SIG-M5 treated with dmso at 0.1 percent for 504 hours (cell line): ENCODE measurements at regions not wholly inside any gene's neighbourhood (a gene's known extent, or its start where the extent isn't known, plus 50 kb on each side); places are given as distances from the start of the nearest gene placed in this dataset.
A peak's percentile ranks its signal among the peaks of the same experiment; 100 is the strongest.
"Not testable (repeated sequence)": the region's sequence is repeated elsewhere in the genome, so short reads cannot be mapped to it uniquely, and the experiment has no call there.

Experiments used
- DNase-seq: peaks from one replicate; lab custom pipeline; 2025; ENCODE audit not compliant: unreplicated experiment; lab: John Stamatoyannopoulos, UW

DNA sequence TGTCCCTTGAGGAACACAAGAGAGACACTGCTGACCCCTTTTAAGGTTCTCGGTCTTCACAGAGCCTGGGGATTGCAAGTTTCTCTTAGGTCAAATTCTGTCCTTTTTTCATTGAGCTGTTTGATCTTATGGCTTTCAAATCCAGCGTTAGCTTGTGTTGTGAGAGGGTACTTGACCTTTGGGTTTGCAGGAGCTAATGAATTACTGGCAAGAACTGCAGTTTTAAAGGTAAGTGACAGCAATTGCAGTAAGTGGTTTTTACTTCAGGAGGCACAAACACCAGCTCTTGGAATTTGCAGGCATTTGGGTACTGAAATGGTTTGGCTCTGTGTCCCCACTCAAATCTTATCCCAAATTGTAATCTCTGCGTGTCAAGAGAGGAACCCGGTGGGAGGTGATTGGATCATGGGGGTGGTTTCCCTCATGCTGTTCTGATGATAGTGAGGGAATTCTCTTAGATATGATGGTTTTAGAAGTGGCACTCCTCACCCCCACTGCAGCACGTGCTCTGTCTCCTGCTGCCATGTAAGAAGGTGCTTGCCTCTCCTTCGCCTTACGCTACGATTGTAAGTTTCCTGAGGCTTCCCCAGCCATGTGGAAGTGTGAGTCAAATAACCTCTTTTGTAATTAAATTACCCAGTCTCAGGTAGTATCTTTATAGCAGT, 134.5 kb upstream of the LYPLAL1 start:
- no peak for DNase-seq

DNA sequence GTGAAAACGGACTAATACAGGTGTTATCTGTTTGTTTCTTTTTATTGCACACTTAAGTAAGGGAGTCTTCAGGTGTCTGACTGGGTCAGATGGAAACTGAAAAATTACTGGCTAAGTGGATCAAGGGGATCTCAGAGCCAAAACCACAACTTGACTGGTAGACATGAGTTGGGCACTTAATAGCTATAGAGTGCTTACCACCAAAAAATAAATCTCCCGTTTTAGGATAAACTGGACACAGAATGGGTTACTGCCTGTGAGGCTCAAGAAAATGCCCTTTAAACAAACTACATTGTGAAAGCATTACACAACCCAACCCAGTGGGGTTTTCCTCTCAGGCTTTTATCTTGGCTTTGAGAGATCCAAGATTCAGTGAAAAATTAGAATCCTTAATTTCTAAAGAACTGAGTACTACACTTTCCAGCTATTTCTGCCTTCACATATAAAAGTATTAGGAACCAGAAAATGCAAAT, 134.0 kb upstream of the LYPLAL1 start:
- DNase-seq: no peak

DNA sequence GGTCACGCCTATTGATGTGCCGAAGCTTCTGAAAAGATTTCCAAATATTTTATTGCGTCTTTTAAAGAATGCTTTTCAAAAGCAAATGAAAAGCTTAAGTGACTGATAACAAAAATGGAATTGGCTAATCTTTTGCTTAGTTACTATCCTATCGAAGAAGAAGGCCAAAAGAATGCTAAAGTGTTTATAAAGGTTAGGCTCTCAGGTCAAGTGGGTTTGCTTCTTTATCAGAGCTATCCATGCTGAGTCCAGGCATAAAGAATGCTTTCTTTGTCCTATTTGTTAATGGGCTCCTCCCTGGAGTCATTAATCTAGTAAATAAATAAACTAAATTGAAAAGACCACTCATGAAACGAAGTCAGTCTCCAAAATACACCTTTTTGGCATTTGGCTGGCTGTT, 133.4 kb upstream of the LYPLAL1 start:
- DNase-seq: no peak

DNA sequence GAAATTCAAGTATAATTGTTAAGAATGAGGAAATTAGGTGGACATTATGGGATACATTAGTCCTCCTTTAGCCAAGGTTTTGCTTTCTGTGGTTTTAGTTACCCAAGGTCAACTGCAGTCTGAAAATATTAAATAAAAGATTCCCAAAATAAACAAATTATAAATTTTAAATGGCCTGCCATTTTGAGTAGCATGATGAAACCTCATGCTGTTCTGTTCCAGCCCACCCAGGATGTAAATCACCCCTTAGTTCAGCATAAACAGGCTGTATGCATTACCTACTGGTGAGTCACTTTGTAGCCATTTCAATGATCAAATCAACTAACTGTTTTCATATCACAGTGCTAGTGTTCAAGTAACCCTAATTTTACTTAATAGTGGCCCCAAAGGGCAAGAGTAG, 132.5 kb upstream of the LYPLAL1 start:
- DNase-seq: no peak

DNA sequence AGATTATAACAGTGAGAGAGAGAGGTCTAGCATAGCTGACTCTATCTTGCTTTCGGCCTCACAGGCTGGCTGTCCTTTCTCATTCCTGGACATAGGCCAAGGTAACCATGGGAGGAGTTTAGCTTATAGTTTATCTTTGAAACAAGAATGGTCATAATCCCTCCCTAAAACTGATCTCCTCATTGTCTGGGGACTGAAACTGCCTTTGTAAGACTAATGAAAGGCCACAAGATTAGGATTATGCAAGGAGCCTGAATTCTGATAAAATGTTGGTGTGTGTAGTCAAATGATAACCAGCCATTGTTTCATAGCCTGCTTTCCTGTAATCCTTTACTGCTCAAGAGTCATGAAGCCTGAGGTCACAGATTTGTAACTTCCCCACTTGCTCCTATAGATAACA, 131.9 kb upstream of the LYPLAL1 start:
- no peak for DNase-seq

DNA sequence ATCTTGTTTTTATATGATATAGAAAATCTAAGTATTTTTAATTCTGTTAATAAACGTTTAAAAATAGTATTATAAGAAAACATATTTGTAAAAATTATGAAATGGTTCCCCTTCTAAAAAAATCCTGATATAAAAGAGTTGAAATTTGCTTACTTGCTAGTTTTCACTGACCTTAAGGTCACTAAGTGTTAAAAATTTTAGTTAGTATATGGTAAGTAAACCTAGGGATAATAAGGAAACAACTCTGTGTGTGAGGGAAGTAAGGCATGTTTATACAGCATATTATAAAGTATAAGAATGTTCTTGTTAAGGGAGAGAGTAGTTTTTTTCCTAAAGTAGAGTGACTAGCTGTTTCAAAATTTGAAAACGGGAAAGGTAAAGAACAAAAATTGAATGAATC, 130.9 kb upstream of the LYPLAL1 start:
- no peak for DNase-seq

DNA sequence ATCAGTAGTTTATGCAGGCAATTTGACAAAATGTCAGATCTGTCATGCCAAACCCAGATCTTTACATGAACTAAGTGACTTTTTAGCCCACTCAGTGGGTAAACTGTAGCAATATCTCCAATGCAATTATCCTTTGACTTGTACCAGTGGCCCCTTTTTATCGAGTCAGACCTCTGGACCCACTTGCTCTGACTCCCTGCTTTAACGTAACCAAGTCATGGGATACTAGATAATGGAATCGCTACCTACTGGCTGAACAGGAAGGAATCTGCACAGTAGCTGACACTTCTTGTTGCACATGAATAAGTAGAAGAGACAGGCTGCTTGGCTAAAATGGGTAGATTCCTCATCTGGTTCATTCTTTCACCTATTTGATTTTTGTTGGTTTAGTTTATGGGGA, 128.4 kb upstream of the LYPLAL1 start:
- no peak for DNase-seq

DNA sequence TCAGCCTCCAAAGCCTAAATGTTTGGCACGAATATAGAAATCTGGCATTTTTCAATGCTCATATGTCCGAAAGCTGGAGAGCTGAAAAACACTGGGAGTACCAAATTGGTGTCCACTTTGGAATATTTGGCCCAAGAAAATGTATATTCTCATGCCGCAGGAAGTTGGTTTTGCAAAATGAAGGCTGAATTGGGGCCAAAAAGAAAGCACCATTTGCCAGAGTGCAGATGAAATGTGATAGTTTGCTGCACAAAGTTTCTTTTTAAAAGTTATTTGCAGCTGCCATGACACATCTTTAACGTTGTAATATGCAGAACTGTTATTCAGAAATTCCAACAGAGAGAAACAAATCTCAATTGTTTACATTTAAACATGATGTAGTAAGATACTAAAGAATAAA, 124.2 kb upstream of the LYPLAL1 start:
- DNase-seq: no peak

DNA sequence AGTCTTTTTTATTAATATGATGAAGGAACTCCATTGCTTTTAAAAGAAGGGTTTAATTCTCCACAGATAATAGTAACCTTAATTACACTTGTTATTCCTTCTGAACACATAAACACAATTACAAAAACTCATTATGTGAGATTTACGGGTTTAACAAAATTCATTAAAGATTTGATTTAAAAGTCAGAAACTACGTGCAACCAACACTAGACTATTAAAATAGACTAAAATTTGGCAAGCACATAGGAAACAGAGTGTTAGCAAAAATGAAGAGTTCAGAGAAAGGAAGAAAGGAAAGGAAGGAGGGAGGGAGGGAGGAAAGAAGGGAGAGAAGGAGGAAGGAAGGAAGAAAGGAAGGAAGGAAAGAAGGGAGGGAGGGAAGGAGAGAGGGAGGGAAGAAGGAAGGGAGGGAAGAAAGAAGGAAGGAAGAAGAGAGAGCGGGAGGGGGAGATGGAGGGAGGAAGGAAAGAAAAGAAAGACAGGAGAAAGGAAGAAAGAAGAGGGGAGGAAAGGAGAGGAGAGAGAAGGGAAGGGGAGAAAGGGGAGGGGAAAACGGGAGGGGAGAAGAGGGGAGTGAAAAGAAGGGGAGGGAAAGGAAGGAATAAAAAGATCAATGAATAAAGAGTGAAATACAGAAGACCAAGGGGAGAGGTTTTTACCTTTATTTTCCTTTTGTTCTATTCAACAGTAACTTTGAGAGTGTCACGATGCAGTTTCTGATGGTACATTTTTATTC, 123.4 kb upstream of the LYPLAL1 start:
- no peak for DNase-seq

DNA sequence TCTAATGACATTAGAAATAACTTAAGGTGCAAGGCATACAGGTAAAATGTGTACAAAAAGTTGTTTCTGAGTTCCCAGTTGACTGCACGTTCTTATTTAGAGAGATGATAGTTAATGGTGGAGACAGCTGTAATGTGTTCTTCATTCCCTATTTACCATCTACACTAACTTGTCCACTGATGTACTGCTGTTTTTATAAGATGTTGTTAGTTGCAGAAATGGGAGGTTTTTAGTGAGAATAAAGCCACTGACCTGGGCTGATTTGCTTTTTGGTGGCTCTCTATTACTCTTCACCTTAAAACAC, 122.9 kb upstream of the LYPLAL1 start:
- no peak for DNase-seq

DNA sequence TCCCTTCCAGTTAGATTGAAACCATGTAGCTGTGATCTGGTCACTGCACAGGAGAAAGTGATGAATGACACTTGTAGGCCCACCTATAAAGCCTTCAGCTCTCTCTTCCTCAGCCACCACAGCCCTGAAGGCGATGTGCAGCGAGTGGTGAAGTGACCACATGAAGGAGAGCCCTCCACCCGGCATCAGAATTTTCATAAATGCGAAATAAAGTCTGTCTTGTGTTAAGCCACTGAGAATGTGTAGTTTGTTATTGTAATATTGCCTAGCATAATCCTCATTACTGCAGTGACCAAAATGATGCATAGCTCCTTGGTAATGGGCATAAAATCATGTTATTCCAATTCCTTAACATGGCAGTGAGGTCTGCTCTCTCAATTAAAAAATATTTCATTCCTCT, 122.1 kb upstream of the LYPLAL1 start:
- no peak for DNase-seq

DNA sequence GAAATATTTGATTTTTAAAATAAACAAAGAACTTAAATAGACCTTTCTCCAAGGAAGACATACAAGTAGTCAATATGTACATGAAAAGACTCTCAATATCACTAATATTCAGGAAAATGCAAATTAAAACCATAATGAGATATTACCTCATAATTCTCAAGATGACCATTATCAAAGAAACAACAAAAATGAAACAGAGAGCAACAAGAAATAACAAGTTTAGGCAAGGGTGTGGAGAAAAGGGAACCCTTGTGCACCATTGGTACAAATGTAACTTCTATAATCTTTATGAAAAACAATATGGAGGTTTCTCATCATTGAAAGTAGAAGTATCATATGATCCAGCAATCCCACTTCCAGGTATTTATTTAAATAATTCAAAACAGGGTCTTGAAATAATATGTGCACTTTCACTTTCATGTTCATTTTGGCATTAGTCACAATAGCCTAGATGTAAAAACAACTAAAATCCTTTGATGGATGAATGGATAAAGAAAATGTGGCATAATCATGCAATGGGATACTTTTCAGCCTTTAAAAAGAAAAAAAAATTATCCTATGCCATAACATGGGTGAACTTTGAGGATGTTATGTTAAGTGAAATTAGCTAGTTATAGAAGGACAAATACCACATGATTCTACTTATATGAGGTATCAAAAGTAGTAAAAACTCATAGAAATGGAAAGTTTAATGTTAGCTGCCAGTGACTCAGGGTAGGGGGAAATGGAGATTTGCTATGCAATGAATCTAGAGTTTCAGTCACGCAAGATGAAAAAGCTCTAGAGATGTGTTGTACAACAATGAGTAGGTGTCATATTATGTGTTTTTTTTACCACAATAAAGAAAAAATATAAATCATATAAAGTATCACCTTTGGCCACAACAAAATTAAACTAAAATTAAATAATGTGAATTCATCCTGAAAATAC, 114.5 kb upstream of the LYPLAL1 start:
- no peak for DNase-seq

DNA sequence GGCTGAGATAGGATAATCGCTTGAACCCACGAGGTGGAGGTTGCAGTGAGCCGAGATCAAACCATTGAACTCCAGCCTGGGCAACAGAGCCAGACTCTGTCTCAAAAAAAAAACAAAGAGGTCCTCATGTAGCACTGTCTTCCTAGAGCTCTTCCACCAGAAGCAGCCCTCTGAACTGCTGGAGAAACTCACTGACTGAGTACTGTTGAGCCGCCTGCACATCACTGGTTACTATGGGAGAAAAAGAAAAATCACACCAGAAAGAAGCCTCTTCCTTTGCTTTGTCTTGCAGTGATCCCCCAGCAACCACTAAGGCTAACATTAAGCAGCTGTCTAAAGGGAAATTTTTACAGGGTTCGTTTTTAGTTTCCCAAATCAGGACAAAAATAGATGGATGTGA, 112.9 kb upstream of the LYPLAL1 start:
- no peak for DNase-seq

DNA sequence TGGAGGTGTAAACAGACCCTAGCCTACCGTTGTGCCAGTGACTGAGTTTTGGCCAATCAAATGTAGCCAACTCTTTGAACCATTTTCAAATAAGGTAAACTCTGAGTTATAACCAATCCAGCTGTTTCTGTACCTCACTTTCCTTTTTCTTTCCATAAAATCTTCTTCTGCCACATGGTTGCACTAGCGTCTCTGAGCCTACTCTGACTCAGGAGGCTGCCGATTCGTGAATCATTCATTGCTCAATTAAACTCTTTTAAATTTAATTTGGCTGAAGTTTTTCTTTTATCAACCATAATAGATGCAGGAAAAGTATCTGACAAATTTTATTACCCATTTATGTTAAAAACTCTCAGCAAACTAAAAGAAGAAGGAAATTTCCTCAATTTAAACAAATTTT, 111.5 kb upstream of the LYPLAL1 start:
- DNase-seq: no peak

DNA sequence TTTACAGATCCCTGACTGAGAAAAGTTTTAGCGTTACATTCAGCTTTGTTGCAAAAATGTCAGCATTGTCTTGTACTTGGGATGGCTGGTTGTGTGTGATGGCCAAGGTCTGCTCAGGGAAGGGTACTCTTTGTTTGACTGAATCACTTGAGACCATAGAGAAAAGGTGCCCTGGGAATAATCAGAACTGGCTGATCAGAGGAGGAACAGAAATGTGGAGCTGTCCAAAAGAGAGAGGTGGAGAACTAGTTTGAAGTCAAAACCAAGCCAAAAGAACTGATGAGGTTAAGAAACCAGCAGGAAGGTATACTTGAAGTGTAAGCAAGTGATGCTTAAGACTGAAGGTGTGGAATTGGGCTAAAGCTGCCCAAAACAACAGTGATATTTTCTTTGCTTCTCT, 107.6 kb upstream of the LYPLAL1 start:
- DNase-seq: no peak

DNA sequence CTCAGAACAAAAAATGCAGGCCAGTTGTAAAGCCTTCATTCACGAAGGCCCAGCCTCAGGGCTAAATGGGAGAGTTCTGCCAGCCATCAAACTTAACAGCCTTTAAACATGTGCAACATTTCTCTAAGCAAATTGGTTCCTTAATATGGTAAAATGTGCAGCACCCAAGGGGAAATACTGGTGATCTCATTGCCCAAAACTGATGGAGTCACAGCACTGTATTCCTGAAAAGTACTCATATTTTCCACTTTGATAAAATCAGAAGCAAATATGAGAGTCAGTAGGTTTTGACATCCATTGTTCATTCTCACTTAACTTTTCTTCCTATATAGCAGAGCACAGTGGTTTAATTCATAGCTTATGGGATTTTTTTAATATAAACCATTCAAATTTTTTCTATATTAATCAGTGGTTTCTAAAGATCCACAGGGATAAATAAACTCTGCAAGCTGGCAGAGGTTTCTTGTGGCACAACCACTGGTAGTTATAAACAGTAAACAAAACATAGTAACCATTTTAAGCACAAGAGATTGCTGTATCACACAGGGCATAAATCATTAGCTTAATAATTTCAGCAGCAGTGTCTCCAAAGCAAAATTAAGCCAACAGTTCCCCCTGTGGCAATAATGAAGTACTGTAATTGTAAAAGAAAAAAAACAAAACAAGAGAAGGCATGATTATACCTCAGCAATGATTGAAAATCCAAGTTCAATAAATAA, 106.9 kb upstream of the LYPLAL1 start:
- peak; percentile 42 for DNase-seq

DNA sequence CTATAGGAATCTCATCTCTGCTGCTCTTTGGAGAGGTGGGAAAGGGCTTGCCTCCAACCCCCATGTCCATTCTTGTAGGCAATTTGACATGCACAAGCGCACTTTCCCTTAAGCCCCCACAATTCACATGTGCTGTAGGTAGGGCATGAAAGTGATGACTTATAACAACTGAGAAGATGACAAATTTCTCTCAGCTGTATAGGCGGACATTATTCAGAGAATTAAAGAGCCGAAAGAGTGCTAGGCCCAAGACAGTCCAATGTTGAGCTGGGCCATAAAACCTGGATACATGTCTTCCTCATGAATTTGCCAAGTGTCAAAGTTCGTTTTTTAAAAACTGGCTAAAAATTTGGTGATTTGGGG, 106.3 kb upstream of the LYPLAL1 start:
- DNase-seq: no peak

DNA sequence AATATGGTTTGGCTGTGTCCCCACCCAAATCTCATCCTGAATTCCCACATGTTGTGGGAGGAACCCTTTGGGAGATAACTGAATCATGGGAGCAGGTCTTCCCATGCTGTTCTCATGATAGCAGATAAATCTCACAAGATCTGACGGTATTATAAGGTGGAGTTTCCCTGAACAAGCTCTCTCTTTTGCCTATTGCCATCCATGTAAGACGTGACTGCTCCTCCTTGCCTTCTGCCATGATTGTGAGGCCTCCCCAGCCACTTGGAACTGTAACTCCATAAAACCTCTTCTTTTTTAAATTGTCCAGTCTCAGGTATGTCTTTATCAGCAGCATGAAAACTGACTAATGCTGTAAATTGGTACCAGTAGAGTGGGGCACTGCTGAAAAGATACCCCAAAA, 103.3 kb upstream of the LYPLAL1 start:
- not testable (repeated sequence) for DNase-seq

DNA sequence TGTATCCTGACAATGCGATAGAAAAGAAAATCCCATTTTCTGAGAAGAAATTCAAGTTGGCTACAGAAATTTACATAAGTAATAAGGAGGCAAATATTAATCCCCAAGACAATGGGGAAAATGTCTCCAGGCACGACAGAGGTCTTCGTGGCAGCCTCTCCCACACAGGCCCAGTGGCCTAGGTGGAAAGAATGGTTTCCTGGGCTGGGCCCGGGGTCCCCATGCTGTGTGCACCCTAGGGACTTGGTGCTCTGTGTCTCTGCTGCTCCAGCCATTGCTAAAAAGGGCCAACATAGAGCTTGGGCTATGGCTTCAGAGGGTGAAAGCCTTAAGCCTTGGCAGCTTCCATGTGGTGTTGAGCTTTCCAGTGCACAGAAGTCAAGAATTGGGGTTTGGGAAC, 102.5 kb upstream of the LYPLAL1 start:
- DNase-seq: no peak

DNA sequence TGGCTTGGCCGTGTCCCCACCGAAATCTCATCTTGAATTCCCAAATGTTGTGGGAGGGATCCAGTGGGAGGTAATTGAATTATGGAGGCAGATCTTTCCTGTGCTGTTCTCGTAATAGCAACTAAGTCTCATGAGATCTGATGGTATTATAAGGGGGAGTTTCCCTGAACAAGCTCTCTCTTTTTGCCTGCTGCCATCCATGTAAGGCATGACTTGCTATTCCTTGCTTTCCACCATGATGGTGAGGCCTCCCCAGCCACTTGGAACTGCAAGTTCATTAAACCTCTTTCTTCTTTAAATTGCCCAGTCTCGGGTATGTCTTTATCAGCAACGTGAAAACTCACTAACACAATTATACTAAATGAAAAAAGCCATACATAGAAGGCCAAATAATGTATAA, 101.3 kb upstream of the LYPLAL1 start:
- no peak for DNase-seq

DNA sequence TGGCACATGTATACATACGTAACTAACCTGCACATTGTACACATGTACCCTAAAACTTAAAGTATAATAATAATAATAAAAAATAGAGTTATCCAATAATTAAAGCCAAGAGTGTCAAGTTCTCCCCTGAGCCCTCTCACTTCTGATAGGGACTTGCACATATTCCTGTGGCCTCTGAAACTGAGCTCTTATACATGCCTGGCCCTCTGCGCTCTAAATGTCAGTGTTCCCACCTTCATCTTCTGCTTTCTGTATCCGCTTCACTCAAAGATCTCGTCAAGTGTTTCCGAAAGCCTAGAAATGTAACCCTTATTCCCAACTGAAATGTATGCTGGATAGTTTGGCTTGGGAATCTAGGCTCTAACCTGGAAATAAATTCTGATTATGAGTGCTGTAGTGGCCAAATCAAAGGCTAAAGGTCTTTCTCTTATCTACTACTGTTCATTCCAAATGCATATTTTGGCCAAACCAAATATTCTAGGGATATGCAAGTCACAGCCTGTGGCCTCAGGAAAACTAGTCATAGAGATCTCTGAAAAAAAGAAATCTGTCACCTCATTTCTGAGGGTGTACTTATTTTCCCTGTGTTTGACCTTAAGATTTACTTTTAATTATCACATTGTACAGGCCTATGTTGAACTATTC, 99.5 kb upstream of the LYPLAL1 start:
- no peak for DNase-seq
